Activated naive CD8-positive, alpha-beta T cell treated with anti-CD3 and anti-CD28 coated beads for 36 hours (primary cell): ENCODE measurements at regions not wholly inside any gene's neighbourhood (a gene's known extent, or its start where the extent isn't known, plus 50 kb on each side); places are given as distances from the start of the nearest gene placed in this dataset.

ENCODE experiments used
- DNase-seq: peaks from one replicate; pipeline ENCODE4 v3.0.0; 2021
- H3K27ac Mint-ChIP-seq: one replicate; pipeline ENCODE4 v1.8.0; 2022; ENCODE audit warnings: mild to moderate bottlenecking, moderate library complexity, mixed read lengths
- H3K27me3 Mint-ChIP-seq: one replicate; pipeline ENCODE4 v1.8.0; 2022; ENCODE audit warnings: mild to moderate bottlenecking, mixed read lengths
- H3K36me3 Mint-ChIP-seq: one replicate; pipeline ENCODE4 v1.8.0; 2021; ENCODE audit warnings: mild to moderate bottlenecking, mixed read lengths
- H3K4me1 Mint-ChIP-seq: one replicate; pipeline ENCODE4 v1.8.0; 2021; ENCODE audit warnings: mixed read lengths
- H3K4me3 Mint-ChIP-seq: one replicate; pipeline ENCODE4 v1.8.0; 2022; ENCODE audit warnings: mild to moderate bottlenecking, moderate library complexity, mixed read lengths
- H3K9me3 Mint-ChIP-seq: one replicate; pipeline ENCODE4 v1.8.0; 2022; ENCODE audit warnings: mixed read lengths

GRCh38 chr10:10787586-10787985, 230.1 kb upstream of the CELF2 start:
- no peaks in the 10 kb centered on the region for H3K36me3 Mint-ChIP-seq
- no peak overlapping the region for H3K4me3 Mint-ChIP-seq
- no peaks in the 10 kb centered on the region for H3K9me3 Mint-ChIP-seq
- H3K4me1 Mint-ChIP-seq = no peaks in the 10 kb centered on the region
- no peak overlapping the region for H3K27ac Mint-ChIP-seq
- peaks cover 24% of the 10 kb centered on the region for H3K27me3 Mint-ChIP-seq
- no peak for DNase-seq

- H3K4me3 Mint-ChIP-seq = no peak overlapping the region
- H3K4me1 Mint-ChIP-seq = no peaks in the 10 kb centered on the region
- no peak for DNase-seq
- H3K9me3 Mint-ChIP-seq = no peaks in the 10 kb centered on the region
- no peak overlapping the region for H3K27ac Mint-ChIP-seq
- no peaks in the 10 kb centered on the region for H3K36me3 Mint-ChIP-seq
- peaks cover 25% of the 10 kb centered on the region for H3K27me3 Mint-ChIP-seq
These were observed 228.9 kb upstream of the CELF2 start for GRCh38 chr10:10788761-10789160.

GRCh38 chr10:10791869-10792268, 225.8 kb upstream of the CELF2 start:
- Mint-ChIP-seq H3K27me3 (peaks cover 23% of the 10 kb centered on the region), H3K9me3 (no peaks in the 10 kb centered on the region), H3K27ac (no peak overlapping the region), H3K36me3 (no peaks in the 10 kb centered on the region), H3K4me3 (no peak overlapping the region), H3K4me1 (no peaks in the 10 kb centered on the region)
- no peak for DNase-seq

GRCh38 chr10:10792681-10793080, 225.0 kb upstream of the CELF2 start:
- Mint-ChIP-seq H3K4me1 (no peaks in the 10 kb centered on the region), H3K27ac (no peak overlapping the region), H3K36me3 (no peaks in the 10 kb centered on the region), H3K27me3 (peaks cover 23% of the 10 kb centered on the region), H3K4me3 (no peak overlapping the region), H3K9me3 (no peaks in the 10 kb centered on the region)
- DNase-seq = no peak

- H3K4me1 Mint-ChIP-seq = no peaks in the 10 kb centered on the region
These were observed 223.6 kb upstream of the CELF2 start for GRCh38 chr10:10794046-10794445.

GRCh38 chr10:10794791-10795191, 222.9 kb upstream of the CELF2 start:
- Mint-ChIP-seq H3K4me1 (no peaks in the 10 kb centered on the region), H3K9me3 (no peaks in the 10 kb centered on the region), H3K36me3 (no peaks in the 10 kb centered on the region), H3K4me3 (no peak overlapping the region), H3K27me3 (peaks cover 18% of the 10 kb centered on the region), H3K27ac (no peak overlapping the region)
- DNase-seq = no peak

More at GRCh38 chr10:10794046-10794445, 223.6 kb upstream of the CELF2 start:
- H3K4me3 Mint-ChIP-seq = no peak overlapping the region
- no peaks in the 10 kb centered on the region for H3K9me3 Mint-ChIP-seq
- no peak overlapping the region for H3K27ac Mint-ChIP-seq
- peaks cover 18% of the 10 kb centered on the region for H3K27me3 Mint-ChIP-seq
- no peak for DNase-seq
- no peaks in the 10 kb centered on the region for H3K36me3 Mint-ChIP-seq

GRCh38 chr10:10796061-10796773, 221.5 kb upstream of the CELF2 start:
- Mint-ChIP-seq H3K4me1 (no peaks in the 10 kb centered on the region), H3K27ac (no peak overlapping the region), H3K27me3 (peaks cover 15% of the 10 kb centered on the region), H3K4me3 (no peak overlapping the region), H3K9me3 (no peaks in the 10 kb centered on the region), H3K36me3 (no peaks in the 10 kb centered on the region)
- DNase-seq = no peak

- no peaks in the 10 kb centered on the region for H3K4me1 Mint-ChIP-seq
- peaks cover 15% of the 10 kb centered on the region for H3K27me3 Mint-ChIP-seq
- H3K9me3 Mint-ChIP-seq = no peaks in the 10 kb centered on the region
- no peak overlapping the region for H3K4me3 Mint-ChIP-seq
- H3K27ac Mint-ChIP-seq = no peak overlapping the region
- no peak for DNase-seq
- no peaks in the 10 kb centered on the region for H3K36me3 Mint-ChIP-seq
These were observed 220.8 kb upstream of the CELF2 start for GRCh38 chr10:10796774-10797415.

- Mint-ChIP-seq H3K27me3 (peaks cover 15% of the 10 kb centered on the region), H3K4me1 (no peaks in the 10 kb centered on the region), H3K4me3 (no peak overlapping the region), H3K27ac (no peak overlapping the region), H3K36me3 (no peaks in the 10 kb centered on the region), H3K9me3 (no peaks in the 10 kb centered on the region)
- DNase-seq = no peak
These were observed 220.2 kb upstream of the CELF2 start for GRCh38 chr10:10797513-10797912.

- Mint-ChIP-seq H3K4me3 (no peak overlapping the region), H3K4me1 (no peaks in the 10 kb centered on the region), H3K27ac (no peak overlapping the region), H3K36me3 (no peaks in the 10 kb centered on the region), H3K27me3 (peaks cover 11% of the 10 kb centered on the region), H3K9me3 (no peaks in the 10 kb centered on the region)
- DNase-seq = no peak
These were observed 219.4 kb upstream of the CELF2 start for GRCh38 chr10:10798102-10798863.

GRCh38 chr10:10798864-10799192, 218.8 kb upstream of the CELF2 start:
- no peak overlapping the region for H3K27ac Mint-ChIP-seq
- H3K4me1 Mint-ChIP-seq = no peaks in the 10 kb centered on the region
- no peaks in the 10 kb centered on the region for H3K36me3 Mint-ChIP-seq
- no peak overlapping the region for H3K4me3 Mint-ChIP-seq
- no peaks in the 10 kb centered on the region for H3K9me3 Mint-ChIP-seq
- peaks cover 11% of the 10 kb centered on the region for H3K27me3 Mint-ChIP-seq
- no peak for DNase-seq

GRCh38 chr10:10800961-10801360, 216.7 kb upstream of the CELF2 start:
- no peak overlapping the region for H3K27ac Mint-ChIP-seq
- H3K27me3 Mint-ChIP-seq = peaks cover 5% of the 10 kb centered on the region
- no peaks in the 10 kb centered on the region for H3K9me3 Mint-ChIP-seq
- no peak overlapping the region for H3K4me3 Mint-ChIP-seq
- DNase-seq = no peak
- H3K36me3 Mint-ChIP-seq = no peaks in the 10 kb centered on the region
- no peaks in the 10 kb centered on the region for H3K4me1 Mint-ChIP-seq

- no peaks in the 10 kb centered on the region for H3K9me3 Mint-ChIP-seq
- no peak overlapping the region for H3K27ac Mint-ChIP-seq
- DNase-seq = no peak
- no peak overlapping the region for H3K4me3 Mint-ChIP-seq
- H3K36me3 Mint-ChIP-seq = no peaks in the 10 kb centered on the region
- no peaks in the 10 kb centered on the region for H3K4me1 Mint-ChIP-seq
- no peaks in the 10 kb centered on the region for H3K27me3 Mint-ChIP-seq
These were observed 214.4 kb upstream of the CELF2 start for GRCh38 chr10:10803278-10803677.

- H3K9me3 Mint-ChIP-seq = no peaks in the 10 kb centered on the region
- no peak for DNase-seq
- no peak overlapping the region for H3K4me3 Mint-ChIP-seq
- no peaks in the 10 kb centered on the region for H3K36me3 Mint-ChIP-seq
- H3K27ac Mint-ChIP-seq = no peak overlapping the region
- H3K4me1 Mint-ChIP-seq = no peaks in the 10 kb centered on the region
- no peaks in the 10 kb centered on the region for H3K27me3 Mint-ChIP-seq
These were observed 213.6 kb upstream of the CELF2 start for GRCh38 chr10:10804061-10804460.

- Mint-ChIP-seq H3K27me3 (no peaks in the 10 kb centered on the region), H3K4me1 (no peaks in the 10 kb centered on the region), H3K36me3 (no peaks in the 10 kb centered on the region), H3K4me3 (no peak overlapping the region), H3K9me3 (no peaks in the 10 kb centered on the region), H3K27ac (no peak overlapping the region)
- no peak for DNase-seq
These were observed 212.5 kb upstream of the CELF2 start for GRCh38 chr10:10804998-10805740.
